GM23248 (cell line): ENCODE measurements at regions not wholly inside any gene's neighbourhood (a gene's known extent, or its start where the extent isn't known, plus 50 kb on each side); places are given as distances from the start of the nearest gene placed in this dataset.

ENCODE experiments used
- DNase-seq: peaks from one replicate; pipeline ENCODE4 v3.0.0-alpha.2; 2015
- H2AFZ ChIP-seq: fragments of 200-600 bp; sonication (generic); 2 replicates; pipeline ENCODE4 v1.6.1; 2016; ENCODE audit warnings: antibody characterized with exemption
- H3F3A ChIP-seq: fragments of 200-600 bp; sonication (generic); 2 replicates; pipeline ENCODE4 v1.6.1; 2016; ENCODE audit warnings: mild to moderate bottlenecking, antibody characterized with exemption, mixed run types; ENCODE audit not compliant: insufficient read depth
- H3K27ac ChIP-seq: fragments of 200-600 bp; sonication (generic); 2 replicates; pipeline ENCODE4 v1.5.1; 2016; ENCODE audit warnings: mild to moderate bottlenecking
- H3K27me3 ChIP-seq: fragments of 200-600 bp; sonication (generic); replicated peaks from 2 replicates; pipeline ENCODE4 v1.6.1; 2016; ENCODE audit warnings: mild to moderate bottlenecking; ENCODE audit not compliant: insufficient read depth
- H3K36me3 ChIP-seq: fragments of 200-600 bp; sonication (generic); 2 replicates; pipeline ENCODE4 v1.6.1; 2016; ENCODE audit warnings: low read depth, mild to moderate bottlenecking
- H3K4me1 ChIP-seq: fragments of 200-600 bp; sonication (generic); 2 replicates; pipeline ENCODE4 v1.6.1; 2016; ENCODE audit warnings: mild to moderate bottlenecking; ENCODE audit not compliant: insufficient read depth
- H3K4me2 ChIP-seq: fragments of 200-600 bp; sonication (generic); one replicate; pipeline ENCODE4 v1.6.1; 2016; ENCODE audit warnings: mild to moderate bottlenecking; ENCODE audit not compliant: unreplicated experiment
- H3K4me3 ChIP-seq: fragments of 200-600 bp; sonication (generic); 2 replicates; pipeline ENCODE4 v1.5.1; 2016; ENCODE audit warnings: mild to moderate bottlenecking
- H3K79me2 ChIP-seq: fragments of 200-600 bp; sonication (generic); 2 replicates; pipeline ENCODE4 v1.6.1; 2016; ENCODE audit warnings: mild to moderate bottlenecking; ENCODE audit not compliant: insufficient read depth
- H3K9ac ChIP-seq: fragments of 200-600 bp; sonication (generic); 2 replicates; pipeline ENCODE4 v1.6.1; 2016; ENCODE audit warnings: mild to moderate bottlenecking
- H3K9me2 ChIP-seq: fragments of 200-600 bp; sonication (generic); 2 replicates; pipeline ENCODE4 v1.6.1; 2016; ENCODE audit warnings: mixed run types, mild to moderate bottlenecking, moderate library complexity; ENCODE audit not compliant: insufficient read depth
- H3K9me3 ChIP-seq: fragments of 200-600 bp; sonication (generic); one replicate; pipeline ENCODE4 v1.6.1; 2017; ENCODE audit warnings: low read depth
- H4K20me1 ChIP-seq: fragments of 200-600 bp; sonication (generic); 2 replicates; pipeline ENCODE4 v1.6.0; 2016; ENCODE audit not compliant: insufficient read depth
- EZH2 ChIP-seq: fragments of 200-600 bp; sonication (generic); IDR thresholded peaks from 2 replicates; pipeline ENCODE4 v1.6.1; 2018; ENCODE audit warnings: antibody characterized with exemption, mild to moderate bottlenecking; ENCODE audit not compliant: insufficient read depth, poor library complexity, severe bottlenecking
- EZH2phosphoT487 ChIP-seq: fragments of 200-600 bp; sonication (generic); IDR thresholded peaks from 2 replicates; pipeline ENCODE4 v1.6.1; 2018; ENCODE audit warnings: antibody characterized with exemption, moderate library complexity, mild to moderate bottlenecking, low read depth; ENCODE audit not compliant: insufficient read depth
- WGBS, 2 experiments: methylation state at CpG; one replicate each; pipeline ENCODE4 v1.1.6; 2015 to 2017; ENCODE audit warnings: low lambda C conversion rate in 2 of 2, low coverage in 1 of 2; ENCODE audit errors: missing lambda C conversion rate in 2 of 2; 5-methylcytosine and 5-hydroxymethylcytosine counted together
- in situ Hi-C: fragments of 300-500 bp; cut with MboI; formaldehyde crosslinking; loops from 2 replicates; pipeline ENCODE4 v1.15.0; 2020

- TF ChIP-seq EZH2phosphoT487 = no peak
- TF ChIP-seq EZH2 = no peak
- Histone ChIP-seq H3K4me1 (no peaks in the 10 kb centered on the region), H2AFZ (no peak overlapping the region), H3K36me3 (no peaks in the 10 kb centered on the region), H3K4me2 (no peak overlapping the region), H3K27me3 (no peaks in the 10 kb centered on the region), H3K27ac (no peak overlapping the region), H4K20me1 (no peaks in the 10 kb centered on the region), H3F3A (no peaks in the 10 kb centered on the region), H3K9ac (no peak overlapping the region), H3K9me2 (no peaks in the 10 kb centered on the region), H3K9me3 (no peaks in the 10 kb centered on the region), H3K4me3 (no peak overlapping the region), H3K79me2 (no peaks in the 10 kb centered on the region)
- 0 to 2% methylated on average over 2 of the region's 2 CpGs for WGBS, 2 experiments
- DNase-seq = no peak
- in situ Hi-C loops = no loop called here
Measured at GRCh38 chr20:16174311-16174710, 398.9 kb downstream of the KIF16B start.

GRCh38 chr20:16173044-16173443, 400.2 kb downstream of the KIF16B start:
- no peaks in the 10 kb centered on the region for H3K4me1 ChIP-seq
- no peaks in the 10 kb centered on the region for H3K36me3 ChIP-seq
- 14 to 20% methylated on average over 4 of the region's 4 CpGs for WGBS, 2 experiments
- no peak overlapping the region for H3K27ac ChIP-seq
- no peak overlapping the region for H3K4me3 ChIP-seq
- H3K9me2 ChIP-seq = no peaks in the 10 kb centered on the region
- no peaks in the 10 kb centered on the region for H4K20me1 ChIP-seq
- H3K27me3 ChIP-seq = no peaks in the 10 kb centered on the region
- no peak overlapping the region for H2AFZ ChIP-seq
- H3K9me3 ChIP-seq = no peaks in the 10 kb centered on the region
- H3K9ac ChIP-seq = no peak overlapping the region
- in situ Hi-C loops = no loop called here
- no peaks in the 10 kb centered on the region for H3K79me2 ChIP-seq
- no peaks in the 10 kb centered on the region for H3F3A ChIP-seq
- TF ChIP-seq EZH2phosphoT487 (no peak), EZH2 (no peak)
- DNase-seq = no peak
- no peak overlapping the region for H3K4me2 ChIP-seq

- DNase-seq = no peak
- Histone ChIP-seq H3K4me2 (no peak overlapping the region), H4K20me1 (no peaks in the 10 kb centered on the region), H3K4me1 (no peaks in the 10 kb centered on the region), H3K9me3 (no peaks in the 10 kb centered on the region), H3K27ac (no peak overlapping the region), H2AFZ (no peak overlapping the region), H3K9ac (no peak overlapping the region), H3K79me2 (no peaks in the 10 kb centered on the region), H3K4me3 (no peak overlapping the region), H3F3A (no peaks in the 10 kb centered on the region), H3K36me3 (no peaks in the 10 kb centered on the region), H3K9me2 (no peaks in the 10 kb centered on the region), H3K27me3 (no peaks in the 10 kb centered on the region)
- no peak for TF ChIP-seq EZH2phosphoT487
- TF ChIP-seq EZH2 = no peak
- in situ Hi-C loops = no loop called here
Measured at GRCh38 chr20:16171180-16171579, 402.1 kb downstream of the KIF16B start.

DNA sequence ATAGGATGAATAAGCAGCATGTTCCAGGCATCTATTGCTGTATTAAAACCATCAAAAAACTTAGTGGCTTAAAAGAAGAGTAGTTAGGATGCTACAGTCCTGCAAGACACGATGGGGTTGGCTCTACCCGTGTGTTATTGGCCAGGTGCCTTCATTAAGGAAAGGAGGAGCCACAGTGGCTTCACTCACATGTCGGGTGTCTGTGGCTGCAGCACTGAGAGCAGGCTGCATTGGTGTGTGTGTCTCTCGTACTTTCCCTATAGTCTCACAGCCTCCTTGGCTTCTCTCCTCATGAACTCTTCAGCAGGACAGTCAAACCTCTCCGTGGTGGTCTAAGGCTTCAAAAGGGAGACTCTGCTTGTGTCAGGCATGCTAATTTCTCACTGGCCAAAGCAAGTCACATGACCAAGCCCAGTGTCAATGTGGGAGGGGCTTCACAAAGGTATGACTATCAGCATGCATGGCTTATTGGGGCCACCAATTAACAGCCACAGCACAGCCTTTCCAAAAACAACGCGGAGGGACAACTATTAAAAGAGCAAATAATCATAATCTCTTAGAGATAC, 402.8 kb downstream of the KIF16B start:
- TF ChIP-seq EZH2 = no peak
- TF ChIP-seq EZH2phosphoT487 = no peak
- H3K9ac ChIP-seq = no peak overlapping the region
- in situ Hi-C loops = no loop called here
- no peaks in the 10 kb centered on the region for H3K79me2 ChIP-seq
- no peaks in the 10 kb centered on the region for H3K9me3 ChIP-seq
- H3K9me2 ChIP-seq = no peaks in the 10 kb centered on the region
- H3K27me3 ChIP-seq = no peaks in the 10 kb centered on the region
- H3F3A ChIP-seq = no peaks in the 10 kb centered on the region
- H2AFZ ChIP-seq = no peak overlapping the region
- no peak overlapping the region for H3K4me3 ChIP-seq
- no peak overlapping the region for H3K4me2 ChIP-seq
- no peak for DNase-seq
- H4K20me1 ChIP-seq = no peaks in the 10 kb centered on the region
- no peaks in the 10 kb centered on the region for H3K4me1 ChIP-seq
- H3K36me3 ChIP-seq = no peaks in the 10 kb centered on the region
- H3K27ac ChIP-seq = no peak overlapping the region
- WGBS, 2 experiments = 30% methylated on average over 7 of the region's 7 CpGs
